ENCODE measurements at regions not wholly inside any gene's neighbourhood (a gene's known extent, or its start where the extent isn't known, plus 50 kb on each side); places are given as distances from the start of the nearest gene placed in this dataset.
"Not testable (repeated sequence)": the region's sequence is repeated elsewhere in the genome, so short reads cannot be mapped to it uniquely, and the experiment has no call there.

- DNase-seq (ENCODE audit: low read depth, low spot score): no peak
- no peak overlapping the region for H3K4me3 ChIP-seq (ENCODE audit: low read length)
Measured at GRCh38 chrX:124426288-124427169, 80.2 kb downstream of the SH2D1A start.

GRCh38 chrX:124433186-124433585 is 86.8 kb downstream of the SH2D1A start:
- DNase-seq (ENCODE audit: low read depth, low spot score): no peak
- H3K4me3 ChIP-seq (ENCODE audit: low read length): no peak overlapping the region

GRCh38 chrX:124435616-124436015 is 89.3 kb downstream of the SH2D1A start:
- H3K4me3 ChIP-seq (ENCODE audit: low read length): no peak overlapping the region
- no peak for DNase-seq (ENCODE audit: low read depth, low spot score)

GRCh38 chrX:124440695-124441094 is 94.3 kb downstream of the SH2D1A start:
- H3K4me3 ChIP-seq (ENCODE audit: low read length): no peak overlapping the region
- no peak for DNase-seq (ENCODE audit: low read depth, low spot score)

GRCh38 chrX:124441971-124442590 is 95.7 kb downstream of the SH2D1A start:
- H3K4me3 ChIP-seq (ENCODE audit: low read length): no peak overlapping the region
- DNase-seq (ENCODE audit: low read depth, low spot score): no peak

- no peak for DNase-seq (ENCODE audit: low read depth, low spot score)
- no peak overlapping the region for H3K4me3 ChIP-seq (ENCODE audit: low read length)
Measured at GRCh38 chrX:124455966-124456365, 109.6 kb downstream of the SH2D1A start.

GRCh38 chrX:124459851-124460250 is 113.5 kb downstream of the SH2D1A start:
- H3K4me3 ChIP-seq (ENCODE audit: low read length); DNase-seq (ENCODE audit: low read depth, low spot score): not testable (repeated sequence)

GRCh38 chrX:124462931-124463330 is 116.6 kb downstream of the SH2D1A start:
- DNase-seq (ENCODE audit: low read depth, low spot score): no peak
- H3K4me3 ChIP-seq (ENCODE audit: low read length): no peak overlapping the region

GRCh38 chrX:124467202-124467601 is 120.8 kb downstream of the SH2D1A start:
- no peak for DNase-seq (ENCODE audit: low read depth, low spot score)

GRCh38 chrX:124475358-124475757 is 129.0 kb downstream of the SH2D1A start:
- DNase-seq (ENCODE audit: low read depth, low spot score): no peak
- no peak overlapping the region for H3K4me3 ChIP-seq (ENCODE audit: low read length)

More at GRCh38 chrX:124467202-124467601, 120.8 kb downstream of the SH2D1A start:
- no peak overlapping the region for H3K4me3 ChIP-seq (ENCODE audit: low read length)

- no peak overlapping the region for H3K4me3 ChIP-seq (ENCODE audit: low read length)
Measured at GRCh38 chrX:124476562-124476961, 130.2 kb downstream of the SH2D1A start.

GRCh38 chrX:124478046-124478445 is 131.7 kb downstream of the SH2D1A start:
- H3K4me3 ChIP-seq (ENCODE audit: low read length): no peak overlapping the region
- DNase-seq (ENCODE audit: low read depth, low spot score): no peak

More at GRCh38 chrX:124476562-124476961, 130.2 kb downstream of the SH2D1A start:
- DNase-seq (ENCODE audit: low read depth, low spot score): no peak

GRCh38 chrX:124488412-124489161 is 142.2 kb downstream of the SH2D1A start:
- no peak overlapping the region for H3K4me3 ChIP-seq (ENCODE audit: low read length)
- DNase-seq (ENCODE audit: low read depth, low spot score): no peak

- no peak for DNase-seq (ENCODE audit: low read depth, low spot score)
- no peak overlapping the region for H3K4me3 ChIP-seq (ENCODE audit: low read length)
Measured at GRCh38 chrX:124493984-124494383, 147.6 kb downstream of the SH2D1A start.

- no peak overlapping the region for H3K4me3 ChIP-seq (ENCODE audit: low read length)
- no peak for DNase-seq (ENCODE audit: low read depth, low spot score)
Measured at GRCh38 chrX:124497386-124497785, 151.0 kb downstream of the SH2D1A start.

- DNase-seq (ENCODE audit: low read depth, low spot score): no peak
Measured at GRCh38 chrX:124501586-124501985, 155.2 kb downstream of the SH2D1A start.

GRCh38 chrX:124502166-124502565 is 155.8 kb downstream of the SH2D1A start:
- no peak for DNase-seq (ENCODE audit: low read depth, low spot score)
- no peak overlapping the region for H3K4me3 ChIP-seq (ENCODE audit: low read length)

More at GRCh38 chrX:124501586-124501985, 155.2 kb downstream of the SH2D1A start:
- H3K4me3 ChIP-seq (ENCODE audit: low read length): no peak overlapping the region

- no peak for DNase-seq (ENCODE audit: low read depth, low spot score)
- no peak overlapping the region for H3K4me3 ChIP-seq (ENCODE audit: low read length)
Measured at GRCh38 chrX:124502599-124502998, 156.2 kb downstream of the SH2D1A start.

- DNase-seq (ENCODE audit: low read depth, low spot score): no peak
- no peak overlapping the region for H3K4me3 ChIP-seq (ENCODE audit: low read length)
Measured at GRCh38 chrX:124504111-124504983, 158.0 kb downstream of the SH2D1A start.

Measured in Jurkat, Clone E6-1 (cell line).